HG02588 (cell line): ENCODE measurements at regions not wholly inside any gene's neighbourhood (a gene's known extent, or its start where the extent isn't known, plus 50 kb on each side); places are given as distances from the start of the nearest gene placed in this dataset.

Source experiments
- ATAC-seq: cut with Tn5 transposase; IDR thresholded peaks from one replicate; pipeline ENCODE4 v1.9.1; 2021; ENCODE audit warnings: mild to moderate bottlenecking, moderate library complexity; ENCODE audit not compliant: unreplicated experiment

GRCh38 chr3:76668653-76669052 lies 371.2 kb upstream of the ROBO2 start:
- ATAC-seq: no peak

- ATAC-seq: no peak
Measured at GRCh38 chr3:76669322-76669721, 370.6 kb upstream of the ROBO2 start.

DNA sequence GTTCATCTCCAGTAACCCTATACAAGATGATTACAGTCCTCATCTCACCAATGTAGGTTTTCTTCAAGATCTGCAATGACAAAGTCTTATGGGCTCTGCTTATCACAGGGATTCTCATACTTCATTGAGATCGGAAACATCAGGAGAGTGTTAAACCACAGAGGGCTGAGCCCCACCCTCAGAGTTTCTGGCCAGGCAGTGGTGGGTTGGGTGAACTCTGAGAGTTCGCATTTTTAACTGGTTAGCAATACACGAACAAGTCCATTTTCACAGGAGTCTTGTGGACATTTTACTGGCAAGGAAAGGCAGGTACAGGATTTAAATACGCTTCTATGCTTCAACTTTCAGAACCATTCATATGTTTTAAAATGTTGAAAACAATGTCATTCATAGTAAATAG lies 366.7 kb upstream of the ROBO2 start:
- no peak for ATAC-seq

DNA sequence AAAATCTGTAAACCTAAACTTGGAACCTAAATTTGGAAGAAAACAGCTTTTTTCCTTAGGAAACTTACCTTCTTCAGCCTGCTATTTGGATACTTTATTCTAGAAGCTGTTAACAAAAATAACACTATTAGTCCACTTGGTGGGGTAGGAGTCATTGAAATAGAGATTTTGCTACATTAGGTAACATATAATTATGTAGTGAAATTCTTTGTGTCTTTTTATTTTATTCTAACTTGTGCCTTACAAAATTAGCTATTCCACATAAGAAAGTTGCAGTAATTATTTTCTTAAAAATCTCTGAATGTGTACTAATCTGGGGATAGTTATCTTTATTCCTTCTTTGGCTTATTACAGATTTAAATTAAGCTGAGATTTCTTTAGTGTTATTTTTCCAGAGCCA lies 360.4 kb upstream of the ROBO2 start:
- ATAC-seq: no peak

DNA sequence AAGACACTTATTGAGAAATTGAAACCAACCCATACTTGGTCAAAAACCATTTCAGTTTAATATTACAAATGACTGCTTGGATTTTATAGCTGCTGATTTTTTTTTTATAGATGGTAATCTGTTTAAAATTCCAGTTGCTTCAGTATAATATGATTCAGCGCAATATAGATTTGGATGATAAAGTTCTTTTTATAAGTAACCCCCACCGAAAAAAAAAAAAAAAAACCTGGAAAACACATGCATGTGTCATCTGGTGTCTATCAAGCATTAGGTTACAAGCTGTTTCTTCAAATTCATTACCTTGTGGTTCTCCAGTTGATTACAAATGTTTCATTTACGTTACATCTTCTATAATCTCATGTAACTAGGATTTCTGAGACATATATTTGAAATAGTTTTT lies 356.6 kb upstream of the ROBO2 start:
- ATAC-seq: no peak

DNA sequence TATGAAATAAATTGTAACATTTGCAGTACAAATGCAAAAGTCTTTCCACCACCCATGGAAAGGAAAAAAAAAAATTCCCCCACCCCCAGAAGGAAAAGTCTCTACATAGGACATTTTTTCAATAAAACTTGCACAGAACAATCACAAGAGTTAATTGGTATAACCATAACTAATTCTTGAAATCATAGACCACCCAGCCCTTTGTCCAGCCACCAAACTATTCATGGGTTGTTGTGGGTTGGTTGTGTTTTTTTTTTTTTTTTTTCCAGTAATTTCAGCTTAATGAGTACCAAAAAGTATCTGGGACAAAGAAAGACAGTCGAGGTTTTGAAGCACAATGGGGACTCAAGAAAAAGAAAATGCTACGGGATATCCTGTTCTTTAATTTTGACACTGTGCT lies 355.0 kb upstream of the ROBO2 start:
- ATAC-seq: no peak

GRCh38 chr3:76685858-76686257 lies 354.0 kb upstream of the ROBO2 start:
- ATAC-seq: no peak

DNA sequence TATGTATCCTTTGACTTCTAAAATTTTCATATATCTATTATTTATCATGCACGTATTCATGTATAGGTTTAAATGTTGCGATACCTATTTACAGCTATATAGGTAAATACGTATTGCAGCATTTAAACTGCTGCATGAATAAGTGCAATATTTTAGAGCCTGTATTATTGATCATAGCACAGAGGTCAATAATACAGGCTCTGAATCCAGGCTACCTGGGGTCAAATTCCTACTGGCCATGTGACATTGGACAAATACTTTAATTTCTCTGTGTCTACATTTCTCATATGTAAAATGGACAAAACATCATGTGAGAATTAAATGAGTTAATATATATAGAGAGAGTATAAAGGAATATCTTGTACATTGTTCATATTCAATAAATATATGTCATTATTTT lies 352.9 kb upstream of the ROBO2 start:
- ATAC-seq: no peak

DNA sequence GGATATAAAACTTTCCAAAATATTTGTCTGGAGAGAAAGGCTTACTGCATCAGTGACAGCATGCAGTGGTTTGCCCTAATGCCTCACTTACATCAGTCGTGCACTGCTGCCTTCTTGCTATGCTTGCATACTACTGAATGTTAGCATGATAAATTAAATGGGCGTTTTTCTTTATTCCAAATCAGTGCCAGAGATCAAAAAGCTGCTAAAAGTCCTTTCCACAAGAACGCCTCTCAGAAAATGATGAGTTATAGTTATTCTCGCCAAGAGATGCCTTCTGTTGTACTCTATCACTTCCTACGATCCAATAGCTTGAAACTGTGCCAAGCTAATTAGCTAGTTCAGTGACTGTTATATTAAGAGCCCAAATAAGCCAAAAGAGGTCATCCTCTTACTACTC lies 345.8 kb upstream of the ROBO2 start:
- no peak for ATAC-seq

GRCh38 chr3:76698136-76698706 lies 341.7 kb upstream of the ROBO2 start:
- ATAC-seq: no peak

DNA sequence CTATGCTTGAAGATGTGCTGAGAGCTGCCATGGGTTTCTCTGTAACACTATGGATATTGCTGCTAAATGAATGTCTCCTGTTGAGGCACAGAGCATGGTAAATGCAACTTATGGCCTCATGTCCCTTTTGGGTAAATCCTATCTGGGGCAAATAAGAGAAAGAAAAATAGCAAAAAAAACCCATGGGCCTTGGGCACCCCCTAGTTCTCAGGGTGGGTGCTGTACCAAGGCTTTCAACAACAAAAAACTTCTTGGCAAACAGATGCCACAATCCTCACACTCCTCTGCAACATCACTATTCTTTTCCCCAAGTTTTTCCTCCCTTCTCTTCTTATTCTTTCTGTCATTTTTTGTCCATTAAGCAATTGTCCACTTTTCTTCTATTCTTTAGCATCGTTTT lies 340.1 kb upstream of the ROBO2 start:
- no peak for ATAC-seq

DNA sequence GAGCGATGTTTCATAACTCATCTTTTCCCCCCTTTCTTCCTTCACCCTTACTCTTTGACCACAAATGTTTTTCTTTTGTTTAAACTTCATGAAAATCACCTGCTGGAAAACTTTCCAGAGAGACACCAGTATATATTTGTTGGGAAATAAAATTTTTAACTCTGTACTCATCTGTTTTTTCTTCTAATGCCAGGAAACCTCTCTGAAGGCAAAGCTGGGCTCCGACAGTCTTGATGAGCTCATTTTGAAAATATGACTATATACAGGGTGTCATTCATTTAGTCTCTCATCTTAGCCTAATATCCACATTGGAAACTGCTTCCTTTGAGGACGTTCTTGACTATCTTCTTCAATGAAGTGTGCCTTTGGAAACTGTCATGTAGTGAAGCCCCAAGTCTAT lies 339.6 kb upstream of the ROBO2 start:
- ATAC-seq: no peak

DNA sequence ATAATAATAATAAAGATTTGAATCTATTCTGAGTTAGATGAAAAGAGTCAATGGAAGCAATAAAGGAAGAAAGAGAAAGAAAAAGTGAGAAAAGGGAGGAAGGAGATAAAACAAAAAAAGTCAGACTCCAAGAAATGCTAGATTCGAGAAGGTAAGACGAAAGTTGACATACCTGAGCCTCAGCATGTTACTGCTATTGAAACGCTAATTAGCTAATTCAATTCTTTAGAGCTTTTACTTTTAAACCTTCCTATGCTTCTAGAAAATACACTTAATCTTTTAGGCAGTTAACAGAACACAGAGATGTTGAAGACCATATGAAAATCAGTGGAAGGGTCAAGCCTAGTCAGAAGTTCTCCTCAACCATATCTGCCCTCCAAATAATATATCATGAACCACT lies 337.2 kb upstream of the ROBO2 start:
- no peak for ATAC-seq

- ATAC-seq: no peak
Measured at GRCh38 chr3:76715426-76715825, 324.5 kb upstream of the ROBO2 start.

DNA sequence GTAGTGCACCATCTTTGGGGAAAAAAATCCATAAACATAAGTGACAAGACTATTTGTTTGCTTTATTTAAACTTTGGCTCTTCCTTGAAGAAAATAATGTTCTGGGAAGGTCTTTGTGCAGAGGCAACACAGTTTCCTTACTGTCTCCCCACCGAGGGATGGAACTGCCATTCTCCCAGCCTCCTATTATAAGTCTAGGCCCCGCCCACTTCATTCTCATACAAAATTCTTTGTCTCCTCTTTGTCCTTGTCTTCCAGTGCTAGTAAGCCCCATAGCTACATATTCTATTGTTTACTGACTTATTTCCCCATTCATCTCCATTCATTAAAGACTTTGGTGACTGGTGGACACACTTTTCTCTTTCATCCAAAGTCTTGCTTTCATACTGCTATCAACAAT lies 316.5 kb upstream of the ROBO2 start:
- no peak for ATAC-seq

GRCh38 chr3:76724075-76724474 lies 315.8 kb upstream of the ROBO2 start:
- ATAC-seq: no peak

DNA sequence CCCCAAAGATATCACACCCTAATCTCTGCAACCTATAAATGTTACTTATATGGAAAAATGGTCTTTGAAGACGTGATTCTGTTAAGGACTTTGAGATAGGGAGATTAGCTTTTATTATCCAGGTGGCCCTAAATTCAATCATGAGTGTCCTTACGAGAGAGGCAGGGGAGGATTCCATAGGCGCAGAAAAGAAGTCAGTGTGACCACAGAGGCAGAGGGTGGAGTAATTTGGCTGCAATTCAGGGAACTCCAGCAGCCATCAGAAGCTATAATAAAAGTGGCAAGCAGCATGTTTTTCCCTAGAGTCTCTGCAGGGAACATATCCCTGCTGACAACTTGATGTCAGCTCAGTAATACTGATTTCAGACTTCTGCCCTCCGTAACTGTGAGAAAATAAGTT lies 315.2 kb upstream of the ROBO2 start:
- ATAC-seq: no peak

DNA sequence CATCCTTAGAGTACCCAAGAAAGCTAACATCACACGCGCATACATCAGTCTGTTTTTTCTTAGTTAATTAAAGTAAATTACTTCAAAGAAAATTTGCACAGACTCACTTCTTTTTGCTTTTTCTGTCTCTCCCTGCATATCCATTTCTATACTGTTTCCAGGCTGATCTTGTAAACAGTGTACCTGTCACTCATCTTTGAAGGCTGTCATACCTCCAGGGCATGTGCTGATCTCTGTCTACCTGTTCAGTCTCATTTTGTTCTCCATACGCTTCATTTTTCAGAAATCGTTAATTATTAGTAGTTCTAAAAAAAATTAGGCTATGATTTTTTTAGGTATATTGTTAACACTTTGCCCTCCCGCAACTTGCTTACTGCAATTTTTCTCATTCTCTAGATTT lies 313.9 kb upstream of the ROBO2 start:
- ATAC-seq: no peak

DNA sequence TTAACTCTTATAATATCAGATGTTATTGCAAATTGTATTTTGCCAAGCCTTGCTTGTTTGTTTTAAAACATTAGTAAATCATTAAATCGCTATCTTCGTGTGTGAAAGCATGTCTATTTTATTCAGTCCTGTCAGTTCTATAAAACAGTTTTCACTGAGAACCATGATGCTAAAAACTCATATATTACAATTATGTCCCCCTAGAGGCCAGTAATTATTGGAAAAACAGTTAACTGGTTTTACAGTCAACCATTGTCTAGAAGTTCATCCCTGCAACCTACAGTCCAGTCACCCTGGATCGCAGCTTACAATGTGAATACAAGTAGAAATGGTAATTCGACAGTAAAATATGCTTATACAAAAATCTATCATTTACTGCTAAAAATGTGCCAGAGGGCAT lies 311.5 kb upstream of the ROBO2 start:
- ATAC-seq: no peak

- ATAC-seq: no peak
Measured at GRCh38 chr3:76731471-76731870, 308.4 kb upstream of the ROBO2 start.

DNA sequence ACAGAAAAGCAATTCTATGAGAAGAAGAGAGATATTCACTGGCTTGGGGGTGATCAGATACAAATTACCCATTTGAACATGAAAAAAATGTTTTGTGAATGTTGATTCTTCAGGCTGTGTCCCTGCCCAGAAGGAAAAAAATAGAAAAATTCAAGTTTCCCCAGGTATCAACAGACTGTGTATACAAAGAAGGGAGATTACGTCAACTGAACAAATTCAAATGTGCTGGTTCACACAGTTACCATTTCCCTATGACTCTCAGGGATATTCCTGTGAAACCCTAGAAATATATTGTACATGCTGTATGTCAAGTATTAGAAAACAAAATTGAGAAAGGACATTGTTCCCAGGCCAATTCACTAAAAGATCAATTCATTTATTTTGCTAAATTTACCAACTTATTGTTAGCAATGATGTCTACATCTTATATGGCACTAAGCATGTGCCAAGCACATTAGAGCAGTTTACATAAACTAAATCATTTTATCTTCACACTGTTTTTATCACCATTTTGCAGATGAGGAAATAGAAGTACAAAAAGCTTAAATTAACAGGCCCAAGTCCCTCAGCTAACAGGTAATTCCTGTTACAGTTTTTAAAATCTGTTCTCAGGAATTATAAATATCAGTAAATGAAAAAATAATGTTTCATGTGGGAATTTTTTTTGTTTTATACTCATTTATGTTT lies 306.7 kb upstream of the ROBO2 start:
- no peak for ATAC-seq

- ATAC-seq: no peak
Measured at GRCh38 chr3:76735152-76735551, 304.7 kb upstream of the ROBO2 start.

- no peak for ATAC-seq
Measured at GRCh38 chr3:76753599-76753998, 286.3 kb upstream of the ROBO2 start.
